ENCODE measurements at regions not wholly inside any gene's neighbourhood (a gene's known extent, or its start where the extent isn't known, plus 50 kb on each side); places are given as distances from the start of the nearest gene placed in this dataset.

DNA sequence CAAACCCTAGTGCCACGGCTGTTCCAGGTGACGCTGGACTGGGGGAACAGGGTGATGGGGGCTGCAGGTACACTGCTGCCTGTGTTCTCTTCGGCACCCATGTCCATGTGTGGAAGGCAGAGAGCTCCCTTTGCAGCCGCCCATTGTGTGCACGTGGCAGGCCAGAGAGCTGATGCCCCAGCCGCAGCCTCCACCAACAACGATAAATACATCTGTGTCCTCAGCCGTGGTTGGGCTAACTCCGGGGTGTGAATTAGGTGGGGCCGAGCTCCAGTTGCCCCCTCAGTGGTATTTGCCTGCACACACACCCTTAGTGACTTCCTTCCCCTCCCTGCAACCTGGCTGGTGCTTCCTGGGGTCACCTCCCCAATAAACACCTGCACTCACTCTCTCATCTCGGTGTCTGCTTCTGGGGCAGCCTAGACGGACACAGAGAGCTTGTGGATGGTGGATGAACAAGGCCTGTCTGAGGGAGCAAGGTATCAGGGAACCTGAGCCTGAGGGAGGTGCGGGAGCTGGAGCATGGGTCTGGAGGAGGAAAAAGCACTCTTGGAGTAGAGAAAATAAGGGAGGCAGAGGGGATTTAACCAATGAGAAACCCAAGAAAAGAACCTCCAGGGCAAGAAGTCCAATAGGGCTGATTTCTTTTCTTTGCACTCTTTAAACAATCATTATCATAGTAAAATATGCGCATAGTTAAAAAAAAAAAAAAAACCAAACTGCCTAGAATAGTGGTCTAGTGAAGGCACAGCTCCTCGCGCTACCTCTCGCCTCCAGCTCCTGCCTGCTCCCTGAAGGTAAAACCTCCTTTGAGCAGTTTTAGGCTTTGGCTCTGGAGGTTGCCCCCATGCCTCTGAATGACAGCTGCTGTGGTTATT lies 112.6 kb downstream of the ZNF664 start:
- TF ChIP-seq, protein P1, sequence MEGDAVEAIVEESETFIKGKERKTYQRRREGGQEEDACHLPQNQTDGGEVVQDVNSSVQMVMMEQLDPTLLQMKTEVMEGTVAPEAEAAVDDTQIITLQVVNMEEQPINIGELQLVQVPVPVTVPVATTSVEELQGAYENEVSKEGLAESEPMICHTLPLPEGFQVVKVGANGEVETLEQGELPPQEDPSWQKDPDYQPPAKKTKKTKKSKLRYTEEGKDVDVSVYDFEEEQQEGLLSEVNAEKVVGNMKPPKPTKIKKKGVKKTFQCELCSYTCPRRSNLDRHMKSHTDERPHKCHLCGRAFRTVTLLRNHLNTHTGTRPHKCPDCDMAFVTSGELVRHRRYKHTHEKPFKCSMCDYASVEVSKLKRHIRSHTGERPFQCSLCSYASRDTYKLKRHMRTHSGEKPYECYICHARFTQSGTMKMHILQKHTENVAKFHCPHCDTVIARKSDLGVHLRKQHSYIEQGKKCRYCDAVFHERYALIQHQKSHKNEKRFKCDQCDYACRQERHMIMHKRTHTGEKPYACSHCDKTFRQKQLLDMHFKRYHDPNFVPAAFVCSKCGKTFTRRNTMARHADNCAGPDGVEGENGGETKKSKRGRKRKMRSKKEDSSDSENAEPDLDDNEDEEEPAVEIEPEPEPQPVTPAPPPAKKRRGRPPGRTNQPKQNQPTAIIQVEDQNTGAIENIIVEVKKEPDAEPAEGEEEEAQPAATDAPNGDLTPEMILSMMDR (IDR thresholded peaks at IDR 0.05 in 4 of 5, conservative IDR thresholded peaks at IDR 0.05 in 1 of 5), result no peak
- no peak for TF ChIP-seq POLR2A (IDR thresholded peaks at IDR 0.05)
